Lung microvascular endothelial cell (primary cell): ENCODE measurements at regions not wholly inside any gene's neighbourhood (a gene's known extent, or its start where the extent isn't known, plus 50 kb on each side); places are given as distances from the start of the nearest gene placed in this dataset.

ENCODE experiments used
- DNase-seq, 2 donors: peaks; one replicate each; pipeline versions ENCODE4 v3.0.0 to v3.0.0-alpha.2; 2010; ENCODE audit warnings: low read depth in 2 of 2

DNA sequence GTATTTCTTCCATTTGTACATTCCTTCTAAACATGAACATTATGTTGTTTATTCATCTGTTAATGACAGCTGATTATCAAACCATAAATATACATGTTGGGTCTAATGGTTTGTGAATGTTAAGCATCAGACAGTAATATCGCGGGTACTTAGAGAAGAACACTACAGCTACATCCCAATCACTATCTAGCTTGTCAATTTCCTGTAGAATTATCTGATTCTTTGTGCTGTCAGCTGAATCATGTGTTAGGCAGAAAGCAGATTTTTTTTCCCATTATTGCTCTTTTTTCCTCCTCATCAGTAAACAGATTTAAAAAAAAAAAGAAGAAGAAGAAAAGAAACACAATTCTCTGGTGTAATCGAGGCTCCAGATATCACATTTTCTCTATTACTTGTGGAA lies 183.6 kb upstream of the CTBP2 start:
- no peak for DNase-seq

DNA sequence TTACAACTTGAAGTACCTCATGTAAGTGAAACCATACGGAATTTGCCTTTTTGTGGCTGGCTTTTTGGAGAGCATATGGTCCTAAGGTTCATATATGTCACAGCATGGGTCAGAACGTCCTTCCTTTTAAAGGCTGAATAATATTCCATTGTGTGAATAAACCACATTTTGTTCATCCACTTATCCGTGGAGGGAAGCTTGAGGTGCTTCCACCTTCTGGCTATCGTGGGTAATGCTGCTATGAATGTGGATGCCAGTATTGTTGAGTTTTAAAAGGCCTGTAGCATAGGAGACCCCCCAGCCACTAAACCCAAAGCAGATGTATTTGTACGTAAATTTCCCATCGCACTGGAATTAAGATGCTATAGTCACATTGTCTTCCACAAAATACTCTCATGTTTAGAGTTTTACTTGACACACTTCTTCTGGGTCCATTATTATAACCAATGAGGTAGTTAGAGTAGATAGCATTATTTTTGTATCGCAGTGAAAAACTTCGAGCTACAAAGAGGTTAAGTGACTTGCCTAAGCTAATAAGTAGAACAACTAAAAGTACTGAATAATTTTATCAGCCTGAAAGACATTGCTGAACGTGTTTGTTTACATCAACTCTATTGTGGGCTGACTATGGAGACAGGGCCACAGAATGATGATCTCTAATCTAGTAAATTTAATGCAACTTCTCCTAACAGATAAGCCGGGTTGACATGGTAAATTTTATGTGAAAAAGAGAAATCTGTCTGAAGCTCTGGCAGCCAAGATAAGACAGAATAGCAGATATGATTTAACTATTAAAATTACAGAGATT lies 183.0 kb upstream of the CTBP2 start:
- peak; percentile 56 to 62 for DNase-seq

- no peak for DNase-seq
Observed at GRCh38 chr10:125341611-125342010, 181.2 kb upstream of the CTBP2 start.

DNA sequence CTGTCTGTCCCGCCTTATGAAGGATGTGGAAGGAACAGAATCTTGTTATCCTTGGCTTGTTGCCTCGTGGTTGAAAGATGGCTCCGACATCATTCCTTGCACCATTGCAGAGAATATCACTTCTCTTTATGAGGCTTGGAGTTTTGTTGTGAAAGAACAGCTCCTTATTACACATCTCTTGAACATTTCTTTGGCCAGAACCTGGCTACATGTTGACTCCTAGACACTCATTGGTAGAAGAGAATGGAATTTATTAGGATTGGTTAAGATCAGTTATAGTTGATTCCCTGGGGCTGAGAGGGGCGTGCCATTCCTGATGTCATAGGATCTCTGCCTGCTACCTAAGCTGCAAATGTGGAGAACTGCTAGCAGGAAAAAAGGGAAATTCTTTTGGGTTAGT lies 180.5 kb upstream of the CTBP2 start:
- DNase-seq = no peak

DNA sequence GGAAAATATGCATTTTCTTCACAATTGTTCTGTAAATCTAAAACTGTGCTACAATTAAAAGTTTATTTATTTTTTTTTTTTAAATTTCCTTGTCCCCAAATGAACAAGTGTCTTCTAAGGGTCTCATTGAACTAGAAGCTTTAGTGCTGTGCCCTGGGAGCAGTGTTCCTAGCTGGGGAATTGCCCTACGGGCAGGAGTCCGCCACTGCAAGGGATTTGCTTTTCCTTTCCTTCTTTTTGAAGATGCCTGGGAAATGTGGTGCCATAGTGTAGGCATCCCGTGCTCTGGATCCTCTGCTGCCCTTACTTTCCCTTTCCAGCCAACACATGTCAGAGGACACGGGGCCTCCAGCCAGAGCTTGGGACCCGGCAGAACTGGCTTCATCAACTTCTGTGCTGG lies 177.1 kb upstream of the CTBP2 start:
- DNase-seq = no peak

- no peak for DNase-seq
Observed at GRCh38 chr10:125334545-125334944, 174.2 kb upstream of the CTBP2 start.

DNA sequence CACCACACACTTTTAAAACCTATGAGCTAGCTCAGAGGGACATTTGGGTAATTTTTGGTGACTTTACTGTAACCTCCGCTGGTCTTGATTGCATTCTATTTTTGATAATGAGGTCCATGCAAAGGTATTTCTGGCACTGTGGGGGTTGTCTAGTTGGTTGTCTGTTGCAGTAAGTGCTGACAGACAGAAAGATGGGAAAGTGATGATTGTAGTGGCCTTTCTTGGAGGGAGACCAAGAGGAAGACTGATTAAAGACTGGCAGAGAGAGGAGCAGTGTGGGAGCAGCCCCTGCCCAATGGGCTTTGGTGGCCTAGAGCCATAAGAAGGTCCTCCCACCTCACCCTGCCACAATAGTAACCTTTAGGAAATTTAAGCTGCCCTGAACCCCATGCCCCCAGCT lies 173.4 kb upstream of the CTBP2 start:
- no peak for DNase-seq

GRCh38 chr10:125333209-125333591 lies 172.8 kb upstream of the CTBP2 start:
- DNase-seq = no peak

GRCh38 chr10:125332548-125333208 lies 172.3 kb upstream of the CTBP2 start:
- no peak for DNase-seq

- DNase-seq = no peak
Observed at GRCh38 chr10:125331056-125331455, 170.7 kb upstream of the CTBP2 start.

- no peak for DNase-seq
Observed at GRCh38 chr10:125329056-125329455, 168.7 kb upstream of the CTBP2 start.

DNA sequence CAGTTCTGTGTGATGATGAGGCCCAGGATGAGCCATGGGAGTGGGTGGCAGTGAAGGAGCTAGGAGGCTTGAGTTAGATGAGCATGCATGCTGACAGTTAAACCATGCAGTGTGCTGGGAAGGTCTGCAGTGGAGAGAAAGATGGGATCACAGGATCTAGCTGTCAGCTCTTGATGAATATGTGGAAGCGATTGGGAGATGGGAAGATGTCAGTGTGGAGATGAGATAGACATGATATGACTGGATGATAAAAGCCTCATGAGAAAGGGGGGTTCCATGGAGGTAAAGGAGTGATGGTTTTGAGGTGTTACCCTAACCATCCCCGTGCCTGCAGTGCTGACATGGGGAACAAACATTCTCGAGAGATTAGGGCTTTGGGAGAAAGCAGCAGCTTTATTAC lies 165.0 kb upstream of the CTBP2 start:
- DNase-seq = no peak

DNA sequence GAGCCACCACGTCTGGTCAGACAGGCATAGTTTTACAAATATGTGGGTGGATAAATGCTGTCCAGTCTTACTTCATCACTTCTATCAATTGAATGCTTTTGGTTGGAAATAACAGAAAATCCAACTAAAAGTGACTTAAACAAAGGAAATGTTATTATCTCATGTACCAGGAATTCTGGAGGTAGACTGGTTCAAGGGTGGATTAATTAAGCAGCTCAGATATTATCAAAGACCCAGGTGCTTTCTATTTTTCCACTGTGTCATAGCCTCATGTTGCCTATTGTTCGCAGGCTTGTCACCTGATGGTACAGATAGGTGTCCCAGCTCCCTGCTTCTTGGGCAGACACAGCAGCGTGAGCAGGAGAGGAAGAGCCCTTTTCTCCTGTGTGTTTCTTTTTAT lies 156.1 kb upstream of the CTBP2 start:
- DNase-seq = no peak

GRCh38 chr10:125300937-125301336 lies 140.6 kb upstream of the CTBP2 start:
- no peak for DNase-seq

GRCh38 chr10:125299461-125299860 lies 139.1 kb upstream of the CTBP2 start:
- no peak for DNase-seq

DNA sequence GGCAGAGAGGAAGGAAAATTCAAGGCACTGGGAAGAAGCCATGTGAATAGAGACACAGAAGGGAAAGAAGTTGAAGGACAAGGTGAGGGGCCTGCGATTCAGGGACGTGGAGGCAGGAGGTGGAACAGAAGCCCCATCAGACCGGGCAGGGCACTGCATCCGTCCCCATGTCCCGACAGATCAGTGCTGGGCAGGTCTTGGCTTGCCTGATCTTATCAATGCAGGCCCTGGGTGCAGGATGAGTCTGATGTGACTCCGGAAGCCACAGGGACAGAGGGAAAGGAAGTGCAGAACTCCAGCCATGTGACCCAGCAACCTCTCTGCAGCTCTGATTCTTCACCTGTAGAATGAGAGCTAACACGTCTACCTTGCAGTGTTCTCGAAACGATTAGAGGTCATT lies 136.2 kb upstream of the CTBP2 start:
- DNase-seq = no peak

- DNase-seq = no peak
Observed at GRCh38 chr10:125294109-125294508, 133.7 kb upstream of the CTBP2 start.

GRCh38 chr10:125291836-125292235 lies 131.5 kb upstream of the CTBP2 start:
- no peak for DNase-seq

DNA sequence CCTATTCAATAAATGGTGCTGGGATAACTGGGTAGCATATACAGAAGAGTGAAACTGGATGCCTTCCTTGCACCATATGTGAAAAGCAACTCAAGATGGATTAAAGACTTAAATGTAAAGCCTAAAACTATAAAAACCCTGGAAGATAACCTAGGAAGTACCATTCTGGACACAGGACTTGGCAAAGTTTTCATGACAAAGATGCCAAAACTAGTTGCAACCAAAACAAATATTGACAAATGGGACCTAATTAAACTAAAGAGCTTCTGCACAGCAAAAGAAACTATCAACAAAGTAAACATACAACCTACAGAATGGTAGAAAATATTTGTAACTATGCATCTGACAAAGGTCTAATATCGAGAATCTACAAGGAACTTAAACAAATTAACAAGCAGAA lies 129.1 kb upstream of the CTBP2 start:
- DNase-seq = no peak

DNA sequence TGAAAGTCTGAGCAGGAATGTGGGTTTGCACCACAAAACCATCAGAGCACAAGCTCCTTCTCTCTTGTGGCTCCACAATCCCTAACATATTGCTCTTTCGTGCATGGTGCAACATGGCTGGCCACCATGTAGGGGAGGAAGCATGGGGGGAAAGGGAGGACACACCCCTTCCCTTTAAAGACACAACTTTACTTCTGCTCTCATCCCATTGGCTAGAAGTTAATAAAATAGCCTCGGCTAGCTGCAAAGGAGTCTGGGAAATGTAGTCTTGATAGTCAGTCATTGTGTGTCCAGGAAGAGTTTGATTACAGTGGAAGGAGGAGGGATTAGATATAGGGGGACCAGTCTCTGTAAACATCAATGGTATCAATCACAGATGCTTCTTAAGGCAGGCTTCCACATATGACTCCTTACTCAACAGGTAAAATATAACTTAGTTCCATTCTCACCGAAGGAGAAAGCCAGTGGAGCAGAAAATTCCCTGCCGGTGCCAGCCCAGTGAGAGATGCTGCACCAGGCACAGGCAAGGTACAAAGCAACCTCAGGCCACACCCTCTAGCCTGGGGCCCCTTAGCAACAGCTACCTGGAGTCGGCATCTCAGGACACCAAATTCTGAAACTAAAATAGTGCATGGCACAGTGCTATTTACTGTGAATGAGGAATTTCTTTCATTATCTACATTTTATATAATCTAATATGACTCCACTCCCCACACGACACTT lies 124.7 kb upstream of the CTBP2 start:
- peak; percentile 3 to 5 for DNase-seq

- no peak for DNase-seq
Observed at GRCh38 chr10:125283836-125284614, 123.7 kb upstream of the CTBP2 start.
